ENCODE measurements at regions not wholly inside any gene's neighbourhood (a gene's known extent, or its start where the extent isn't known, plus 50 kb on each side); places are given as distances from the start of the nearest gene placed in this dataset.
A peak's percentile ranks its signal among the peaks of the same experiment; 100 is the strongest.

DNA sequence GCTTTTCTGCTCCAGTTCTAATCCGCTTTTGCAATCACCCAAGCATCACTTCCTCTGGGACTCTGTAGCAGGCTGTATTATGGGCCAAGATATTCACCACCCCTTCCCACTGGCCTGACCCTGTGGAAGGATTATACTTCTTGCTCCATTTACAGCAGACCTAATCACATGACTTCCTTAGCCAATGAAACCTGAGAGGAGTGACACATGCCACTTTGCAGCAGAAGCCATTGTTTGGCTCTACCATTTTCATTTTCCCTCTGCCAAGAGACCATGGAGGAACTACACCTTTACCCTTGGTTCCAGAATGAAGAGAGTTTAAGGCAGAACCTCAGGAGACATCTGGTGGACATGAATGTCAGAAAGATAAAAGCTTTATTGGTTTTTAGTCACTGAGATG, 134.9 kb upstream of the HSD17B12 start:
- no peak for DNase-seq (ENCODE audit: low spot score)

- no peak for DNase-seq (ENCODE audit: low spot score)
Measured at GRCh38 chr11:43546561-43547429, 133.7 kb upstream of the HSD17B12 start.

DNA sequence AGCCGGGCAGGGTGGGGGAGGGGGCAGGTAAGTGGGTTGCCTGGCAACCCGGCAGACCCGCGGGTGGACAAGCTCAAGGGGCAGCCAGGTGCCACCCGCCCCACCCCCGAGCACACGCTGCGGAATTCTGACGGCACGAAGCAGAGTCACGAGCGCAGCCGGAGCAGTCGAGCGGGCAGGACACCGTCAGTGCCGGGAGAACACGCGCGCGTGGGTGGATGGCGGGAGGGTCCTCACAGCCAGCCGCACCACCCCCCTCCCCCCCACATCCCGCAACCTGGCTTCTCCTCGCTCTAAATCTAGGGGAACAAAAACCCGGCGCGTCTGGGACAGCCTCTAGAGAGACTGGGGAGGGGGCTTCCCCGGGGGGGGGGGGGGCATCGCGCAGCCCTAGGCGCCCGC, 133.1 kb upstream of the HSD17B12 start:
- DNase-seq (ENCODE audit: low spot score) = no peak

GRCh38 chr11:43547889-43548381, 132.6 kb upstream of the HSD17B12 start:
- DNase-seq (ENCODE audit: low spot score) = peak; percentile 15

DNA sequence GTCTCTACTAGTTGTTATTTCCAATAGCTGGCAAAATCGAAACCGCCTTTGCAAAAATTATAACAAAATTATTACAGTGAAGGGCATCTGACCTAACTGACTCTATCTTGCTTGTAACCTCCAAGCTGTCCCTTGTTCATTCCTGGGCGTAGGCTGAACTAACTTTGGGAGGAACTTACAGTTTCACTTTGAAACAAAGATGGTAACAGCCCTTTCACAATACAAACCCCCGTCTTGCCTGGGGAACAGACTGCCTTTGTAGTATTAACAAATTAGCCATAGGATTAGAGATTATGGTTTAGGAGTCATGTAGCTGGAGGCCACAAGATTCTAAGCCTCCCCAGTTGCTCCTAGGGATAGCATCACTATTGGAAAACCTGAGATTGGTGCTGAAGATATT, 131.6 kb upstream of the HSD17B12 start:
- DNase-seq (ENCODE audit: low spot score) = no peak

- DNase-seq (ENCODE audit: low spot score) = no peak
Measured at GRCh38 chr11:43549624-43550023, 130.9 kb upstream of the HSD17B12 start.

DNA sequence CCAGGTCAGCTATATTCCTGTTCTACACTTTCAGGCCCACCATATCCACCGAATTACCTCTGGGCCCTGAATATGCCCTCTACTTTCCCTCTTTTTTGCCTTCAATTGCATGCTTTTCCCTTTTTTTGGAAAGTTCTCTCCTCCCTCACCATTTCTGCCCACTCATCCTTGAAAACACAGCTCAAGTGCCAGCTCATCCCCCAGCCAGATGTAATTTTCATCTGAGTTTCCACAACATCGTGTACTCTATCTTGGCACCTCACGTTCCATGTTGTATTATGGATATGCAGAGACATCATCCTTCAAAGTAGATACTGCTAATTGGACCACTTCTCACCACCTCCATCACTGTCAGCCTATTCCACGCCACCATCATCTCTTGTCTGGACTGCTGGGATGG, 129.8 kb upstream of the HSD17B12 start:
- DNase-seq (ENCODE audit: low spot score) = no peak

DNA sequence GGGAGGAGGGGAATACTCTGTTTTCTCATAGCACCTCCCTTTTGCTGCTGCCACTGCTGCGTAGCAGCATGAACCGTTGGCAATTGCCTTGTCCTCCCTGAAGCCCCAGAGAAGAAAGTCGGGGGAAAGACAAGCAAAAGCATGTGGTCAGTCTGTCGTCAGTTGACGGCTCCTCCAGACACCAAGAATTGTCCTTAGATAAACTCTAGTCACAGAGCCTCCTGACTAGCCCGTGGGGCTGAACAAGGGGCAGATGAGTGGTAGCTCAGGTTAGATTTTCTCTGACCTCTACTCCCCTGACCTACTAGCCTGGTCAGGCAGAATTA, 126.4 kb upstream of the HSD17B12 start:
- no peak for DNase-seq (ENCODE audit: low spot score)

DNA sequence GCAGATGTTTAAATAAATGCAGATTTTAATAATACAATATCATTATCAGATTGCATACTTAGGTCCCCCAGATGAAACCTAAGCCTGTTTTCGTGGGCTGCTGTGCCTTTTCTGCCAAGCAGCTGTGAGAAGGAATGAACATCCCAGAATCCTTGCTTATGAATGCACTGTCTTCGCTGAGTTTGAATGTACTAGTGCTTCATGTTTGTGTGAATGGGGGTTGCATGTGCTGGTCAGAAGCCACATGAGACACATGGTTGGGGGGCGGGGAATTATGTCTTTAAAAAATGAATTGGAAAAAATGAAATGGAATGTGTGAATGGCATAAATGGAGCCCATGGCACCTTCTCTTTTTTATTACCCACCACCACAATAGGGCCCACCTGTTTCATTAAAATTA, 125.4 kb upstream of the HSD17B12 start:
- no peak for DNase-seq (ENCODE audit: low spot score)

GRCh38 chr11:43555816-43556611, 124.5 kb upstream of the HSD17B12 start:
- DNase-seq (ENCODE audit: low spot score) = no peak

GRCh38 chr11:43556612-43557375, 123.7 kb upstream of the HSD17B12 start:
- no peak for DNase-seq (ENCODE audit: low spot score)

- no peak for DNase-seq (ENCODE audit: low spot score)
Measured at GRCh38 chr11:43557553-43558110, 122.9 kb upstream of the HSD17B12 start.

DNA sequence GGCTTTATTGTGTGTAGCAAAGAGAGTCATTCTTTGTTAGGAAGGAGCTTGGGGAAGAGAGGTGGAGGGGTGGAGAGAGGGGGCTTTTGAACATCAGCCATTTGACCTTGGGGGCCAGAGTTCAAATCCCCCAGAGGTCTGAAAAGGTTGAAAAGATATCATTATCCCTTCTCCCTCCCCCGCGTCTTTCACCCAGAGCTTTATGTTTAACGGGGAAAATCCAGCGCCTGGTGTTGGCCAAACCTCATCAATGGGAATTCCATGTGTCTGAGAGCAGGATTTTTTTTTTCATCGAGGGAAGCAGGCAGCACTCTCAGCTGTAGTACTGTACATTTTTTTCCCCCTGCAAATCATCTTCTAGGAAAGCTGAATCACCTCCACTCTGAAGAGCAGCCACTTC, 122.4 kb upstream of the HSD17B12 start:
- no peak for DNase-seq (ENCODE audit: low spot score)

GRCh38 chr11:43558556-43559127, 121.9 kb upstream of the HSD17B12 start:
- no peak for DNase-seq (ENCODE audit: low spot score)

- no peak for DNase-seq (ENCODE audit: low spot score)
Measured at GRCh38 chr11:43561832-43562231, 118.7 kb upstream of the HSD17B12 start.

GRCh38 chr11:43567396-43567975, 113.1 kb upstream of the HSD17B12 start:
- peak; percentile 74 for DNase-seq (ENCODE audit: low spot score)

DNA sequence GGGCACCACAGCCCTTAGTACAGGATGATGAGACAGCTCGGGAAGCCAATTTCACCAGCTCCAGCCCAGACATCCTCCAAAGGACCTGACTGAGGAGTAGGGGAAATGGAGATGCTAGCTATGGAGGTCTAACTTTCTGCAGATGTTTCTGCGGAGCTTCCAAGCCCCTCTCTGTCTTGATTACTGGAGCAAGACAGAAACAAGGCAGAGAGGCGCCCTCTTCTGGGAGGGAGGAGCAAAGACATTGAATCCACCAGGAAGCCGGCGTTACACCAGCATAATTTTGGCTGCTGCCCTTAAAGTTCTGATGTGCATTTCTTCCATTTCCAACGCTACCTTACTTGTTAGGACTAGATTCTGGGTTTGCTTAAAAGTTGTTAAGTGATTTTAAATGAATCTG, 107.3 kb upstream of the HSD17B12 start:
- DNase-seq (ENCODE audit: low spot score) = no peak

GRCh38 chr11:43573873-43574272, 106.7 kb upstream of the HSD17B12 start:
- DNase-seq (ENCODE audit: low spot score) = no peak

GRCh38 chr11:43574411-43574810, 106.1 kb upstream of the HSD17B12 start:
- DNase-seq (ENCODE audit: low spot score) = no peak

GRCh38 chr11:43574949-43575912, 105.3 kb upstream of the HSD17B12 start:
- DNase-seq (ENCODE audit: low spot score) = peak; percentile 58
